ENCODE measurements at regions not wholly inside any gene's neighbourhood (a gene's known extent, or its start where the extent isn't known, plus 50 kb on each side); places are given as distances from the start of the nearest gene placed in this dataset.

- ChIA-PET POLR2A (no interaction called here), CTCF (no interaction called here)
Observed at GRCh38 chr4:35521682-35522081, 722.6 kb downstream of the ARAP2 start.

GRCh38 chr4:35525192-35525978 is 718.9 kb downstream of the ARAP2 start:
- DNase-seq = peak in 2 of 3 donors; percentile 30 to 57
- Histone ChIP-seq H3K27ac (ENCODE audit: insufficient read depth in 1 of 2, low read depth in 1 of 2, low read length in 2 of 2, poor library complexity in 1 of 2, severe bottlenecking in 2 of 2) (no peak overlapping the region), H3K36me3 (ENCODE audit: control insufficient read depth in 4 of 4, insufficient read depth in 4 of 4, low read length in 3 of 4) (no peaks in the 10 kb centered on the region), H3K9me3 (ENCODE audit: control extremely low read depth in 1 of 5, control insufficient read depth in 4 of 5, insufficient read depth in 2 of 5, low read depth in 1 of 5, low read length in 4 of 5) (no peaks in the 10 kb centered on the region), H3K4me1 (ENCODE audit: control extremely low read depth in 1 of 4, control insufficient read depth in 4 of 4, insufficient read depth in 4 of 4, low read length in 3 of 4) (no peaks in the 10 kb centered on the region), H3K27me3 (replicated peaks in 2 of 5; ENCODE audit: control insufficient read depth in 4 of 5, insufficient read depth in 5 of 5, low read length in 4 of 5) (no peaks in the 10 kb centered on the region), H3K4me3 (ENCODE audit: control insufficient read depth in 1 of 7, extremely low read depth in 1 of 7, insufficient read depth in 4 of 7, low read depth in 2 of 7, low read length in 6 of 7) (peak overlapping the region in 1 of 7 experiments; percentile 49)
- WGBS (ENCODE audit: insufficient coverage) = 82% methylated on average over 28 of the region's 28 CpGs
- ChIA-PET CTCF (interaction anchor here (0.8 kb wide), 1 partner anchor 383 kb away, joined by 3 read pairs; no protein-coding TSS in a partner anchor), POLR2A (interaction anchor here (0.6 kb wide), 1 partner anchor 23 kb away, joined by 3 read pairs; no protein-coding TSS in a partner anchor)

More at GRCh38 chr4:35521682-35522081, 722.6 kb downstream of the ARAP2 start:
- H3K9me3 ChIP-seq (ENCODE audit: control extremely low read depth in 1 of 5, control insufficient read depth in 4 of 5, insufficient read depth in 2 of 5, low read depth in 1 of 5, low read length in 4 of 5) = no peaks in the 10 kb centered on the region
- H3K27ac ChIP-seq (ENCODE audit: insufficient read depth in 1 of 2, low read depth in 1 of 2, low read length in 2 of 2, poor library complexity in 1 of 2, severe bottlenecking in 2 of 2) = no peak overlapping the region
- WGBS (ENCODE audit: insufficient coverage) = no CpG with 5 or more reads among the region's 1 CpG
- no peaks in the 10 kb centered on the region for H3K36me3 ChIP-seq (ENCODE audit: control insufficient read depth in 4 of 4, insufficient read depth in 4 of 4, low read length in 3 of 4)
- H3K4me3 ChIP-seq (ENCODE audit: control insufficient read depth in 1 of 7, extremely low read depth in 1 of 7, insufficient read depth in 4 of 7, low read depth in 2 of 7, low read length in 6 of 7) = no peak overlapping the region
- no peaks in the 10 kb centered on the region for H3K4me1 ChIP-seq (ENCODE audit: control extremely low read depth in 1 of 4, control insufficient read depth in 4 of 4, insufficient read depth in 4 of 4, low read length in 3 of 4)
- DNase-seq = no peak
- H3K27me3 ChIP-seq (replicated peaks in 2 of 5; ENCODE audit: control insufficient read depth in 4 of 5, insufficient read depth in 5 of 5, low read length in 4 of 5) = no peaks in the 10 kb centered on the region

GRCh38 chr4:35526456-35526855 is 717.9 kb downstream of the ARAP2 start:
- Histone ChIP-seq H3K27me3 (replicated peaks in 2 of 5; ENCODE audit: control insufficient read depth in 4 of 5, insufficient read depth in 5 of 5, low read length in 4 of 5) (no peaks in the 10 kb centered on the region), H3K4me1 (ENCODE audit: control extremely low read depth in 1 of 4, control insufficient read depth in 4 of 4, insufficient read depth in 4 of 4, low read length in 3 of 4) (no peaks in the 10 kb centered on the region), H3K4me3 (ENCODE audit: control insufficient read depth in 1 of 7, extremely low read depth in 1 of 7, insufficient read depth in 4 of 7, low read depth in 2 of 7, low read length in 6 of 7) (no peak overlapping the region), H3K9me3 (ENCODE audit: control extremely low read depth in 1 of 5, control insufficient read depth in 4 of 5, insufficient read depth in 2 of 5, low read depth in 1 of 5, low read length in 4 of 5) (no peaks in the 10 kb centered on the region), H3K27ac (ENCODE audit: insufficient read depth in 1 of 2, low read depth in 1 of 2, low read length in 2 of 2, poor library complexity in 1 of 2, severe bottlenecking in 2 of 2) (no peak overlapping the region), H3K36me3 (ENCODE audit: control insufficient read depth in 4 of 4, insufficient read depth in 4 of 4, low read length in 3 of 4) (no peaks in the 10 kb centered on the region)
- POLR2A ChIA-PET = no interaction called here
- CTCF ChIA-PET = no interaction called here
- no CpG with 5 or more reads among the region's 3 CpGs for WGBS (ENCODE audit: insufficient coverage)
- no peak for DNase-seq

- Histone ChIP-seq H3K4me1 (ENCODE audit: control extremely low read depth in 1 of 4, control insufficient read depth in 4 of 4, insufficient read depth in 4 of 4, low read length in 3 of 4) (no peaks in the 10 kb centered on the region), H3K9me3 (ENCODE audit: control extremely low read depth in 1 of 5, control insufficient read depth in 4 of 5, insufficient read depth in 2 of 5, low read depth in 1 of 5, low read length in 4 of 5) (no peaks in the 10 kb centered on the region), H3K4me3 (ENCODE audit: control insufficient read depth in 1 of 7, extremely low read depth in 1 of 7, insufficient read depth in 4 of 7, low read depth in 2 of 7, low read length in 6 of 7) (no peak overlapping the region), H3K36me3 (ENCODE audit: control insufficient read depth in 4 of 4, insufficient read depth in 4 of 4, low read length in 3 of 4) (no peaks in the 10 kb centered on the region), H3K27ac (ENCODE audit: insufficient read depth in 1 of 2, low read depth in 1 of 2, low read length in 2 of 2, poor library complexity in 1 of 2, severe bottlenecking in 2 of 2) (no peak overlapping the region), H3K27me3 (replicated peaks in 2 of 5; ENCODE audit: control insufficient read depth in 4 of 5, insufficient read depth in 5 of 5, low read length in 4 of 5) (no peaks in the 10 kb centered on the region)
- WGBS (ENCODE audit: insufficient coverage) = no CpG with 5 or more reads among the region's 5 CpGs
- no peak for DNase-seq
- ChIA-PET POLR2A (no interaction called here), CTCF (no interaction called here)
Observed at GRCh38 chr4:35534962-35535361, 709.4 kb downstream of the ARAP2 start.

DNA sequence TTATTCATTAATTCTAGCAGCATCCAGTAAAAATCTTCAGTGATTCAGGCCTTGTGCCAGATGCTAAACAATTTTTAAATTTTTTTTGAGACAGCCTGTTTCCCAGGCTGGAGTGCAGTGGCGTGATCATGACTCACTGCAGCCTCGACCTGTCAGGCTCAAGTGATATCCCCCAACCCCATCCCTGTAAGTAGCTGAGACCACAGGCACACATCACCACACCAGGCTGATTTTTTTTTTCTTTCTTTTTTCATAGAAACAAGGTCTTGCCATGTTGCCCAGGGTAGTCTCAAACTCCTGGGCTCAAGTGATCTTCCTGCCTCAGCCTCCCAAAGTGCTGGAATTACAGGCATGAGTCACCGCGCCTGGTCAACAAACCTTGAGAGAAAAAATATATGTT is 705.5 kb downstream of the ARAP2 start:
- POLR2A ChIA-PET = no interaction called here
- DNase-seq = no peak
- Histone ChIP-seq H3K36me3 (ENCODE audit: control insufficient read depth in 4 of 4, insufficient read depth in 4 of 4, low read length in 3 of 4) (no peaks in the 10 kb centered on the region), H3K27me3 (replicated peaks in 2 of 5; ENCODE audit: control insufficient read depth in 4 of 5, insufficient read depth in 5 of 5, low read length in 4 of 5) (no peaks in the 10 kb centered on the region), H3K4me1 (ENCODE audit: control extremely low read depth in 1 of 4, control insufficient read depth in 4 of 4, insufficient read depth in 4 of 4, low read length in 3 of 4) (no peaks in the 10 kb centered on the region), H3K9me3 (ENCODE audit: control extremely low read depth in 1 of 5, control insufficient read depth in 4 of 5, insufficient read depth in 2 of 5, low read depth in 1 of 5, low read length in 4 of 5) (peaks cover 0 to 6% (median 3%) of the 10 kb centered on the region in 5 experiments), H3K4me3 (ENCODE audit: control insufficient read depth in 1 of 7, extremely low read depth in 1 of 7, insufficient read depth in 4 of 7, low read depth in 2 of 7, low read length in 6 of 7) (no peak overlapping the region), H3K27ac (ENCODE audit: insufficient read depth in 1 of 2, low read depth in 1 of 2, low read length in 2 of 2, poor library complexity in 1 of 2, severe bottlenecking in 2 of 2) (no peak overlapping the region)
- CTCF ChIA-PET = no interaction called here
- WGBS (ENCODE audit: insufficient coverage) = 89% methylated on average over 2 of the region's 4 CpGs

DNA sequence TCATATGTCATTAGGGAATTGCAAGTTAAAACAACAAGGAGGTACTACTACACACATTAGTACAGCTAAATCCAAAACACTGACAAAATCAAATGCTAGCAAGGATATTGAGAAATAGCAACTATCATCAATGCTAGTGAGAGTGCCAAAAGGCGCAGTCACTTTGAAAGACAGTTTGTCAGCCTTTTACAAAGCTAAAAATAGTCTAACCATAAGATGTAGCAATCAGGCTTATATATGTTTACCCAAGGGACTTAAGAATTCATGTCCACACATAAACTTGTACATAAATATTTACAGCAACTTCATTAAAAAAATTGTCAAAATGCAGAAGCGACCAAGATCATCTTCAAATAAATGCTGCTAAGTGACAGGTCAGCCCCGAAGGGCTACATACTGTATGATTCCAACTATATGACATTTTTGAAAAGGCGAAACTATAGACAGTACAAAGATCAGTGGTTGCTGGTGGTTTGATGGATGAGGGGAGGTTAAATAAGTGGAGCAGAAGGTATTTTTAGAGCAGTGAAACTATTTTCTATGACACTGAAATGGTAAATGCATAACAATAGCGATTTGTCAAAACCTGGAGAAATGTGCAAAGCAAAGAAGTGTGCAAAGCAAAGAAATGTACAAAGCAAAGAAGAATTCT is 704.8 kb downstream of the ARAP2 start:
- Histone ChIP-seq H3K27ac (ENCODE audit: insufficient read depth in 1 of 2, low read depth in 1 of 2, low read length in 2 of 2, poor library complexity in 1 of 2, severe bottlenecking in 2 of 2) (no peak overlapping the region), H3K9me3 (ENCODE audit: control extremely low read depth in 1 of 5, control insufficient read depth in 4 of 5, insufficient read depth in 2 of 5, low read depth in 1 of 5, low read length in 4 of 5) (peaks cover 0 to 6% (median 3%) of the 10 kb centered on the region in 5 experiments), H3K36me3 (ENCODE audit: control insufficient read depth in 4 of 4, insufficient read depth in 4 of 4, low read length in 3 of 4) (no peaks in the 10 kb centered on the region), H3K4me1 (ENCODE audit: control extremely low read depth in 1 of 4, control insufficient read depth in 4 of 4, insufficient read depth in 4 of 4, low read length in 3 of 4) (no peaks in the 10 kb centered on the region), H3K4me3 (ENCODE audit: control insufficient read depth in 1 of 7, extremely low read depth in 1 of 7, insufficient read depth in 4 of 7, low read depth in 2 of 7, low read length in 6 of 7) (no peak overlapping the region), H3K27me3 (replicated peaks in 2 of 5; ENCODE audit: control insufficient read depth in 4 of 5, insufficient read depth in 5 of 5, low read length in 4 of 5) (no peaks in the 10 kb centered on the region)
- POLR2A ChIA-PET = no interaction called here
- CTCF ChIA-PET = no interaction called here
- WGBS (ENCODE audit: insufficient coverage) = 100% methylated on average over 2 of the region's 5 CpGs
- no peak for DNase-seq

DNA sequence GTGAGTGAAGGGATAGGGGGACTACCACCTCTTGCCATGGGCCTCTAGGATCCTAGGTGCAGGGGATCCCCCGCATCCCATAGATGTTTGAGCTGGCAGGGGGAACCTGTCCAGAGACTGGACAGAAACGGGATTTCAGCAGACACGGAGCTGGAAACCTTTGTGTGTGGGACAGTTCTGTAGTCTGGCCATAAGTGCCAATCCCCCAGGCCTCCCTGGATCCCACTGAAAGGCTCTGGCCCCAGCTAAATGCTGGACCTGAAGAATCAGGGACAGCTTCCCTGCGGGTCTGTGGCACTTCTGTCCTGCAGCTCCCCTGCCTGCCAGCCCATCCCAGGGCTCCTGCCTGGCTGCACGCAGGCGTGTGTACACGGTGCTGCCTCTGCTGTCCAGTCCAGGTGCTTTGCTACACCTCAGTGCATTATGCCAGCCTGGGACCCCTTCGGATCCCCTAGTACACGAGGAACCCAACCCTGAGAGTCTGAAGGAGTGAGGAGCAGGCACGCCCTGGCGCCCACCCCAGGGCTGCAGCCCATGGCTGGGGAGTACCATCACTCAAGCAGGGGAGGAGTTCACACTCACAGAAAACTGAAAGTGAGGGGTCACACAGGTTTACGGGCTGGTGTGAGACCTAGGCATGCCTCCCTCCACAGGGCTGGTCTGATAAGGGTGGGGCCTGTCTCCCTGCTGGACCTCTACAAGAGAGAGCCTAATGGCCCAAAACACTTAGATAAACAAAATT is 703.0 kb downstream of the ARAP2 start:
- H3K4me1 ChIP-seq (ENCODE audit: control extremely low read depth in 1 of 4, control insufficient read depth in 4 of 4, insufficient read depth in 4 of 4, low read length in 3 of 4) = no peaks in the 10 kb centered on the region
- DNase-seq = no peak
- CTCF ChIA-PET = no interaction called here
- no peaks in the 10 kb centered on the region for H3K36me3 ChIP-seq (ENCODE audit: control insufficient read depth in 4 of 4, insufficient read depth in 4 of 4, low read length in 3 of 4)
- 94% methylated on average over 11 of the region's 12 CpGs for WGBS (ENCODE audit: insufficient coverage)
- peaks cover 0 to 6% (median 3%) of the 10 kb centered on the region in 5 experiments for H3K9me3 ChIP-seq (ENCODE audit: control extremely low read depth in 1 of 5, control insufficient read depth in 4 of 5, insufficient read depth in 2 of 5, low read depth in 1 of 5, low read length in 4 of 5)
- POLR2A ChIA-PET = no interaction called here
- no peak overlapping the region for H3K27ac ChIP-seq (ENCODE audit: insufficient read depth in 1 of 2, low read depth in 1 of 2, low read length in 2 of 2, poor library complexity in 1 of 2, severe bottlenecking in 2 of 2)
- H3K27me3 ChIP-seq (replicated peaks in 2 of 5; ENCODE audit: control insufficient read depth in 4 of 5, insufficient read depth in 5 of 5, low read length in 4 of 5) = no peaks in the 10 kb centered on the region
- H3K4me3 ChIP-seq (ENCODE audit: control insufficient read depth in 1 of 7, extremely low read depth in 1 of 7, insufficient read depth in 4 of 7, low read depth in 2 of 7, low read length in 6 of 7) = no peak overlapping the region

Data from common myeloid progenitor, CD34-positive (primary cell).